ENCODE measurements at regions not wholly inside any gene's neighbourhood (a gene's known extent, or its start where the extent isn't known, plus 50 kb on each side); places are given as distances from the start of the nearest gene placed in this dataset.

- TF ChIP-seq CTCF (conservative IDR thresholded peaks at IDR 0.05; ENCODE audit: low read depth, low read length), result no peak
- no peak for TF ChIP-seq EZH2 (IDR thresholded peaks at IDR 0.05; ENCODE audit: low read length, unreplicated experiment)
These were observed 109.2 kb upstream of the RAB12 start for GRCh38 chr18:8499810-8500675.
